ENCODE measurements at regions not wholly inside any gene's neighbourhood (a gene's known extent, or its start where the extent isn't known, plus 50 kb on each side); places are given as distances from the start of the nearest gene placed in this dataset.

DNA sequence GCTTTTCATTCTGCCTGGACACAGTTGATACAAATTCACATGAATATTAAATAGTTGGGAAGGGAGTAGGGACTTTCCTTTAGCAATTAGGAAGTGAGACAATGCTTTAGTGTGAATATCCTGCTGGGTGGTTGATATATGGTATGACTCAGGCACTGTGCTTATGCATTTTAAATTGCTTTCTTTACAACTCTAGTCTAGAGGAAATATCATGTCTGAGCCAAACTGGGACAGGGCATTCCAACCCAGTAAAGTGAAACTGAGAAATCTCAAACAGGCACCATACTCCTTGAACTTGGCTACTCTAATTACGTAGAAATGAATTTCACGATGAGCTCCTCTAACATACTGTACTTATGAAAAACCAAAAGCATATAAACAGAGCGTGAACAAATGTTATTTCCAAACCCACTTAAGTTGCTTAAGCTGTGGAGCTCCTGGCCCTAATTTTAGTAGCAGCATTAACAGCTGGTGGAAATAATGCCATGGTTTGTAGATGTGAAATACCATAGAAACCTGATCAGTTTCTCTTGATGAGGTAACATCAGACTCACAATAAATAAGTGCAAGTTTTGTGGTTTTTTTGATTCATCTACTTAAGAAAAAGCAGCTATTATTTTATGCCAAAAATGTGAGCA, 242.9 kb upstream of the GK2 start:
- TF ChIP-seq, protein P1, sequence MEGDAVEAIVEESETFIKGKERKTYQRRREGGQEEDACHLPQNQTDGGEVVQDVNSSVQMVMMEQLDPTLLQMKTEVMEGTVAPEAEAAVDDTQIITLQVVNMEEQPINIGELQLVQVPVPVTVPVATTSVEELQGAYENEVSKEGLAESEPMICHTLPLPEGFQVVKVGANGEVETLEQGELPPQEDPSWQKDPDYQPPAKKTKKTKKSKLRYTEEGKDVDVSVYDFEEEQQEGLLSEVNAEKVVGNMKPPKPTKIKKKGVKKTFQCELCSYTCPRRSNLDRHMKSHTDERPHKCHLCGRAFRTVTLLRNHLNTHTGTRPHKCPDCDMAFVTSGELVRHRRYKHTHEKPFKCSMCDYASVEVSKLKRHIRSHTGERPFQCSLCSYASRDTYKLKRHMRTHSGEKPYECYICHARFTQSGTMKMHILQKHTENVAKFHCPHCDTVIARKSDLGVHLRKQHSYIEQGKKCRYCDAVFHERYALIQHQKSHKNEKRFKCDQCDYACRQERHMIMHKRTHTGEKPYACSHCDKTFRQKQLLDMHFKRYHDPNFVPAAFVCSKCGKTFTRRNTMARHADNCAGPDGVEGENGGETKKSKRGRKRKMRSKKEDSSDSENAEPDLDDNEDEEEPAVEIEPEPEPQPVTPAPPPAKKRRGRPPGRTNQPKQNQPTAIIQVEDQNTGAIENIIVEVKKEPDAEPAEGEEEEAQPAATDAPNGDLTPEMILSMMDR (conservative IDR thresholded peaks at IDR 0.05 in 1 of 2, IDR thresholded peaks at IDR 0.05 in 1 of 2; ENCODE audit: low read depth in 1 of 2, low read length in 2 of 2), result no peak
- no peak for TF ChIP-seq EZH2 (IDR thresholded peaks at IDR 0.05; ENCODE audit: low read length, missing control alignments)
